Astrocyte (in vitro differentiated cells and primary cell): ENCODE measurements at regions not wholly inside any gene's neighbourhood (a gene's known extent, or its start where the extent isn't known, plus 50 kb on each side); places are given as distances from the start of the nearest gene placed in this dataset.

Source experiments
- DNase-seq: peaks from one replicate; pipeline ENCODE4 v3.0.0-alpha.2; 2010; ENCODE audit warnings: low read depth
- FAIRE-seq: peaks from 2 replicates; lab custom pipeline; 2011; peaks lifted over from hg19 to GRCh38; lab: Jason Lieb, UNC
- H2AFZ ChIP-seq: 2 replicates; pipeline ENCODE4 v1.6.0; 2012; ENCODE audit warnings: low read depth, low read length, inconsistent platforms
- H3K27ac ChIP-seq: 2 replicates; pipeline ENCODE4 v1.5.1; 2011; ENCODE audit warnings: low read depth, low read length, inconsistent platforms
- H3K27me3 ChIP-seq: 2 replicates; pipeline ENCODE4 v1.6.0; 2011; ENCODE audit warnings: low read length, inconsistent platforms; ENCODE audit not compliant: insufficient read depth
- H3K36me3 ChIP-seq: 2 replicates; pipeline ENCODE4 v1.5.1; 2011; ENCODE audit warnings: low read length, inconsistent platforms; ENCODE audit not compliant: insufficient read depth
- H3K4me1 ChIP-seq: 2 replicates; pipeline ENCODE4 v1.5.1; 2011; ENCODE audit warnings: low read length, inconsistent platforms; ENCODE audit not compliant: insufficient read depth
- H3K4me2 ChIP-seq: 2 replicates; pipeline ENCODE4 v1.6.0; 2012; ENCODE audit warnings: low read length, inconsistent platforms
- H3K4me3 ChIP-seq: 2 replicates; pipeline ENCODE4 v1.5.1; 2011; ENCODE audit warnings: low read depth, mild to moderate bottlenecking, low read length, inconsistent platforms; ENCODE audit not compliant: insufficient read depth
- H3K79me2 ChIP-seq: 2 replicates; pipeline ENCODE4 v1.6.0; 2012; ENCODE audit warnings: mild to moderate bottlenecking, low read length, inconsistent platforms; ENCODE audit not compliant: insufficient read depth
- H3K9ac ChIP-seq: 2 replicates; pipeline ENCODE4 v1.6.0; 2012; ENCODE audit warnings: mild to moderate bottlenecking, low read length, inconsistent platforms
- H3K9me3 ChIP-seq: 2 replicates; pipeline ENCODE4 v1.5.1; 2012; ENCODE audit warnings: low read depth, mild to moderate bottlenecking, low read length, inconsistent platforms; ENCODE audit not compliant: insufficient read depth
- H4K20me1 ChIP-seq: 2 replicates; pipeline ENCODE4 v1.6.0; 2012; ENCODE audit warnings: low read length, inconsistent platforms; ENCODE audit not compliant: insufficient read depth
- H3K27ac Mint-ChIP-seq: one replicate; pipeline ENCODE4 v1.8.0; 2021; ENCODE audit warnings: mild to moderate bottlenecking, mixed read lengths; ENCODE audit not compliant: unreplicated experiment
- H3K27me3 Mint-ChIP-seq: one replicate; pipeline ENCODE4 v1.8.0; 2021; ENCODE audit warnings: low read depth, mixed read lengths; ENCODE audit not compliant: unreplicated experiment
- H3K36me3 Mint-ChIP-seq: one replicate; pipeline ENCODE4 v1.8.0; 2021; ENCODE audit warnings: low read depth, mixed read lengths; ENCODE audit not compliant: unreplicated experiment
- H3K4me1 Mint-ChIP-seq: one replicate; pipeline ENCODE4 v1.8.0; 2021; ENCODE audit warnings: low read depth, mixed read lengths; ENCODE audit not compliant: unreplicated experiment
- H3K4me3 Mint-ChIP-seq: one replicate; pipeline ENCODE4 v1.8.0; 2021; ENCODE audit warnings: mild to moderate bottlenecking, moderate library complexity, mixed read lengths; ENCODE audit not compliant: unreplicated experiment
- H3K9me3 Mint-ChIP-seq: one replicate; pipeline ENCODE4 v1.8.0; 2021; ENCODE audit warnings: mild to moderate bottlenecking, mixed read lengths; ENCODE audit not compliant: unreplicated experiment
- EZH2 ChIP-seq: IDR thresholded peaks from 2 replicates; pipeline ENCODE4 v1.6.1; 2012; ENCODE audit warnings: mild to moderate bottlenecking, low read length, inconsistent platforms; ENCODE audit not compliant: insufficient read depth
- TF ChIP-seq, protein P1 (sequence below): IDR thresholded peaks from 2 replicates; pipeline ENCODE4 v1.5.1; 2011; ENCODE audit warnings: low read depth, mild to moderate bottlenecking, inconsistent platforms, low read length, moderate library complexity; ENCODE audit not compliant: insufficient read depth

DNA sequence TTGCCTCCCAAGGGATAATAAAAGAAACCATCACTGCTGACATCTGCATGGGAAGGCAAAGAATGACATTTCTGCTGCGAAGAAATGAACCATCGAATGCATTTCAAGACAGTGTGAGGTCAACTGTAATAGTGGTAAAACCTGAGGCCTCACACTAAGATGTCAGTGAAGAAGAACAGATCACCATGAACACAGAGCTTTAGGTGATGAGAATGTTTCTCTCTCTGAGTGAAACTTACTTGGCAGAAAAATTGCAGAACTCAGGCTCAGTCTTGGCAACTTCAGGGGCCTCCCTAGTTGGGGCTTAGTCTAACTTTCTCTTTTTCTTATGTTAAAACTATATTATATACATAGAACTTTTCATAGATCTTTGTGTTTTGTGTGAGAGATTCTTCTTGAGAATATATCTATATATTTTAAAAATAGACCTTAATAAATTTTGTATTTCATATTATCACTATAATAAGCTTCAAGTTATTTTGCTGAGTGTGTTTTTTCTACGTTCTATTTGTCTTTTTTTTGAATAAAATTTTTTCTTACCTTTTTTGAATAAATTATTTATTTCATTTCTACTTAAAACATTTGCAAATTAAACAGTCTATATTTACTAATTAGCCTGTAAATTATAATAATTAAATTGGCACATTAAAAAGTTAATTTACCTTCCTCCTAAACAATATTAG, 427.5 kb upstream of the TRIB2 start:
- Histone ChIP-seq H3K9ac (no peak overlapping the region), H3K4me2 (no peak overlapping the region), H3K4me1 (peaks cover 2% of the 10 kb centered on the region), H3K9me3 (no peaks in the 10 kb centered on the region), H3K27ac (no peak overlapping the region), H3K4me3 (no peak overlapping the region), H2AFZ (no peak overlapping the region), H4K20me1 (no peaks in the 10 kb centered on the region), H3K27me3 (peaks cover 4% of the 10 kb centered on the region), H3K36me3 (no peaks in the 10 kb centered on the region), H3K79me2 (no peaks in the 10 kb centered on the region)
- H3K27ac Mint-ChIP-seq = no peak overlapping the region
- H3K9me3 Mint-ChIP-seq = peaks cover 3% of the 10 kb centered on the region
- no peak for FAIRE-seq
- peaks cover 2% of the 10 kb centered on the region for H3K4me1 Mint-ChIP-seq
- DNase-seq = no peak
- no peak overlapping the region for H3K4me3 Mint-ChIP-seq
- H3K36me3 Mint-ChIP-seq = no peaks in the 10 kb centered on the region
- H3K27me3 Mint-ChIP-seq = no peaks in the 10 kb centered on the region
- TF ChIP-seq, protein P1, sequence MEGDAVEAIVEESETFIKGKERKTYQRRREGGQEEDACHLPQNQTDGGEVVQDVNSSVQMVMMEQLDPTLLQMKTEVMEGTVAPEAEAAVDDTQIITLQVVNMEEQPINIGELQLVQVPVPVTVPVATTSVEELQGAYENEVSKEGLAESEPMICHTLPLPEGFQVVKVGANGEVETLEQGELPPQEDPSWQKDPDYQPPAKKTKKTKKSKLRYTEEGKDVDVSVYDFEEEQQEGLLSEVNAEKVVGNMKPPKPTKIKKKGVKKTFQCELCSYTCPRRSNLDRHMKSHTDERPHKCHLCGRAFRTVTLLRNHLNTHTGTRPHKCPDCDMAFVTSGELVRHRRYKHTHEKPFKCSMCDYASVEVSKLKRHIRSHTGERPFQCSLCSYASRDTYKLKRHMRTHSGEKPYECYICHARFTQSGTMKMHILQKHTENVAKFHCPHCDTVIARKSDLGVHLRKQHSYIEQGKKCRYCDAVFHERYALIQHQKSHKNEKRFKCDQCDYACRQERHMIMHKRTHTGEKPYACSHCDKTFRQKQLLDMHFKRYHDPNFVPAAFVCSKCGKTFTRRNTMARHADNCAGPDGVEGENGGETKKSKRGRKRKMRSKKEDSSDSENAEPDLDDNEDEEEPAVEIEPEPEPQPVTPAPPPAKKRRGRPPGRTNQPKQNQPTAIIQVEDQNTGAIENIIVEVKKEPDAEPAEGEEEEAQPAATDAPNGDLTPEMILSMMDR = no peak
- TF ChIP-seq EZH2 = no peak

DNA sequence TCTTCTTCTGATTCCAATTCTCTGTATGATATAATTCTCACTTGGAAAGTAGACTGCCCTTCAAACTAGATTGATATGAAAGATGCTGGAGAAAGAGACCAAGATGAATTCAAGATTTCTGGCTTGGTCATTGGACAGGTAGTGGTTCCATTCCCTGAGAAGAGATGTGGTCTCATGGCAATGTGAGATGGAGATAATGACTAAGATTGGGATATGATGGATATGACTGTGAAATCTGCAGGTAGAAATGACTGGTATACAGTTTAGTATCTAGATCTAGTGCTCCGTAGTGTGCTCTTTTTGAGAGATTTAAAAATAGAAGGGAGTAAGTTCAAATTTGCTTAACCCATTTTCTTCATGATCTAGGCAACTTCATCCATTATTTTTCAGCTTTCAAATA, 425.4 kb upstream of the TRIB2 start:
- no peak overlapping the region for H3K27ac ChIP-seq
- H3K4me3 ChIP-seq = no peak overlapping the region
- DNase-seq (no peak), FAIRE-seq (no peak)
- no peaks in the 10 kb centered on the region for H3K79me2 ChIP-seq
- no peak for TF ChIP-seq EZH2
- TF ChIP-seq, protein P1 = no peak
- no peaks in the 10 kb centered on the region for H3K9me3 ChIP-seq
- peaks cover 4% of the 10 kb centered on the region for H3K27me3 ChIP-seq
- Mint-ChIP-seq H3K27ac (no peak overlapping the region), H3K27me3 (no peaks in the 10 kb centered on the region), H3K4me1 (peaks cover 2% of the 10 kb centered on the region), H3K4me3 (no peak overlapping the region), H3K9me3 (peaks cover 6% of the 10 kb centered on the region), H3K36me3 (no peaks in the 10 kb centered on the region)
- no peak overlapping the region for H2AFZ ChIP-seq
- H3K4me2 ChIP-seq = no peak overlapping the region
- no peaks in the 10 kb centered on the region for H4K20me1 ChIP-seq
- no peaks in the 10 kb centered on the region for H3K4me1 ChIP-seq
- no peaks in the 10 kb centered on the region for H3K36me3 ChIP-seq
- H3K9ac ChIP-seq = no peak overlapping the region

DNA sequence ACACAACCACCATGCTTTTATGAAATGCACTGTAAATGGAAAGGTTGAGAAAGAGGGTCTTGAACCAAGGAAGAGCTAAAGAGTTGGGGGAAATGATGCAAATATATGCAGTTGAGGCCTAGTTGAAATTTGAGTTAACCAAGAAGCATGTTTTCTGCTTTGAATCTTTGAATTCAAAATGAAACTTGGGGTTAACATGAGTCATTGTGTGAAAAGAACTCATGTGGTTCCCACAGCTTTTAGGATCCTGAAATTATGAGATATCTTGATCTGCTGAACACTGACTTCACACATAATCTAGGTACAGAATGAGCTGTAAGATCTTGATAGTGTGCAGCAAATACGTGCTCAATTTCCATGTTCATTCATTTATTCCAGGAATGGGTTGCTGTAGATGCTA, 422.9 kb upstream of the TRIB2 start:
- FAIRE-seq = no peak
- H3K27me3 Mint-ChIP-seq = no peaks in the 10 kb centered on the region

More for the DNA sequence above, 422.9 kb upstream of the TRIB2 start:
- H3K4me2 ChIP-seq = no peak overlapping the region
- no peak overlapping the region for H3K9ac ChIP-seq
- H3K9me3 ChIP-seq = no peaks in the 10 kb centered on the region
- H3K4me1 ChIP-seq = no peaks in the 10 kb centered on the region
- H3K4me1 Mint-ChIP-seq = peaks cover 6% of the 10 kb centered on the region
- no peaks in the 10 kb centered on the region for H3K79me2 ChIP-seq
- TF ChIP-seq, protein P1 = no peak
- no peak for TF ChIP-seq EZH2
- H3K36me3 ChIP-seq = no peaks in the 10 kb centered on the region
- H3K27me3 ChIP-seq = peaks cover 2% of the 10 kb centered on the region
- no peak overlapping the region for H3K27ac Mint-ChIP-seq
- no peak overlapping the region for H2AFZ ChIP-seq
- no peak overlapping the region for H3K4me3 Mint-ChIP-seq
- peak; percentile 20 for DNase-seq
- H3K4me3 ChIP-seq = no peak overlapping the region
- no peaks in the 10 kb centered on the region for H4K20me1 ChIP-seq
- H3K27ac ChIP-seq = no peak overlapping the region
- no peaks in the 10 kb centered on the region for H3K36me3 Mint-ChIP-seq
- peaks cover 8% of the 10 kb centered on the region for H3K9me3 Mint-ChIP-seq
